ENCODE measurements at regions not wholly inside any gene's neighbourhood (a gene's known extent, or its start where the extent isn't known, plus 50 kb on each side); places are given as distances from the start of the nearest gene placed in this dataset.

GRCh38 chr1:58914925-58915324 is 131.1 kb upstream of the JUN start:
- DNase-seq: no peak

GRCh38 chr1:58917436-58917835 is 133.6 kb upstream of the JUN start:
- DNase-seq: no peak

- no peak for DNase-seq
Measured at GRCh38 chr1:58919226-58919958, 135.5 kb upstream of the JUN start.

- no peak for DNase-seq
Measured at GRCh38 chr1:58919959-58920321, 136.1 kb upstream of the JUN start.

GRCh38 chr1:58921342-58921741 is 137.5 kb upstream of the JUN start:
- DNase-seq: no peak

GRCh38 chr1:58921751-58922150 is 137.9 kb upstream of the JUN start:
- DNase-seq: no peak

GRCh38 chr1:58922302-58923089 is 138.6 kb upstream of the JUN start:
- DNase-seq: no peak

- DNase-seq: no peak
Measured at GRCh38 chr1:58923090-58923470, 139.2 kb upstream of the JUN start.

GRCh38 chr1:58924016-58924565 is 140.2 kb upstream of the JUN start:
- no peak for DNase-seq

- DNase-seq: no peak
Measured at GRCh38 chr1:58924821-58925220, 141.0 kb upstream of the JUN start.

GRCh38 chr1:58925247-58925646 is 141.4 kb upstream of the JUN start:
- DNase-seq: no peak

- DNase-seq: no peak
Measured at GRCh38 chr1:58926152-58926551, 142.3 kb upstream of the JUN start.

- DNase-seq: no peak
Measured at GRCh38 chr1:58927041-58927721, 143.3 kb upstream of the JUN start.

- no peak for DNase-seq
Measured at GRCh38 chr1:58927722-58928085, 143.9 kb upstream of the JUN start.

GRCh38 chr1:58928514-58928913 is 144.7 kb upstream of the JUN start:
- DNase-seq: no peak

GRCh38 chr1:58929671-58930325 is 146.0 kb upstream of the JUN start:
- DNase-seq: no peak

GRCh38 chr1:58931024-58931423 is 147.2 kb upstream of the JUN start:
- DNase-seq: no peak

- DNase-seq: no peak
Measured at GRCh38 chr1:58931756-58932155, 147.9 kb upstream of the JUN start.

- DNase-seq: no peak
Measured at GRCh38 chr1:58932859-58933598, 149.2 kb upstream of the JUN start.

- no peak for DNase-seq
Measured at GRCh38 chr1:58933599-58933926, 149.7 kb upstream of the JUN start.

- no peak for DNase-seq
Measured at GRCh38 chr1:58934706-58935105, 150.9 kb upstream of the JUN start.

- DNase-seq: no peak
Measured at GRCh38 chr1:58936973-58937372, 153.1 kb upstream of the JUN start.

GRCh38 chr1:58939146-58939545 is 155.3 kb upstream of the JUN start:
- no peak for DNase-seq
